ENCODE measurements at regions not wholly inside any gene's neighbourhood (a gene's known extent, or its start where the extent isn't known, plus 50 kb on each side); places are given as distances from the start of the nearest gene placed in this dataset.
A peak's percentile ranks its signal among the peaks of the same experiment; 100 is the strongest.

DNA sequence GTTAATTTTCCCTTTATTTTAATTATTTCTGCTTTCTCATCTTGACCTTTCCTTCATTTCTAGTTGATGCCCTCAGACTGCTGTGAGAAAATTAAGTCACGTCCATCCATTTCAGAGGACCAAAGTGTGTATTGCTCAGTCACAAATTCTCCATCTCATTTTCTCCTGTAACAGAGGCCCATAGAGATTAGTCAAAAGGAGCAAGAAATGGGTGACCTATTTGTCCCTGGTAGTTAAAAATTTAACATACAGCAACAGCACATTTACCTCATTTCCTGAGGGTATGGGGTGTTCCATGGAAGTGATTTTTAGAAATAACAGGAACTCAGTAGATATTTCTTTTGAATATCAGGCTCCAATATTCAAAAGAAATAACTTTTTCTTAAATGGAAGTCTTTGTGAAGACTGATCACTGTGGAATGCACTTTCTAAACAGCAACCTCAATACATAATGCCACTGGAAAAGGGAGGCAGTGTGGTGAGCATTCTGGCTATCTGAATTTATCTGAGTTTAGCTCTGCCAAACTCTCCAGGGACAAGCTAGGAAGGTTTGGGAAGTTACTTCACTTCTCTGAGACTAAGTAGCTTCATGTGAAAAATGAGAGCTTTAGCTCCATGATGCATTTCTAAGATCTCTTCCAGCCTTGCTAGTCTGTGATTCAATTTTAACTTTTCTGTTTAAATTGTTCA, 808.2 kb downstream of the SQOR start:
- DNase-seq = peak; percentile 74

DNA sequence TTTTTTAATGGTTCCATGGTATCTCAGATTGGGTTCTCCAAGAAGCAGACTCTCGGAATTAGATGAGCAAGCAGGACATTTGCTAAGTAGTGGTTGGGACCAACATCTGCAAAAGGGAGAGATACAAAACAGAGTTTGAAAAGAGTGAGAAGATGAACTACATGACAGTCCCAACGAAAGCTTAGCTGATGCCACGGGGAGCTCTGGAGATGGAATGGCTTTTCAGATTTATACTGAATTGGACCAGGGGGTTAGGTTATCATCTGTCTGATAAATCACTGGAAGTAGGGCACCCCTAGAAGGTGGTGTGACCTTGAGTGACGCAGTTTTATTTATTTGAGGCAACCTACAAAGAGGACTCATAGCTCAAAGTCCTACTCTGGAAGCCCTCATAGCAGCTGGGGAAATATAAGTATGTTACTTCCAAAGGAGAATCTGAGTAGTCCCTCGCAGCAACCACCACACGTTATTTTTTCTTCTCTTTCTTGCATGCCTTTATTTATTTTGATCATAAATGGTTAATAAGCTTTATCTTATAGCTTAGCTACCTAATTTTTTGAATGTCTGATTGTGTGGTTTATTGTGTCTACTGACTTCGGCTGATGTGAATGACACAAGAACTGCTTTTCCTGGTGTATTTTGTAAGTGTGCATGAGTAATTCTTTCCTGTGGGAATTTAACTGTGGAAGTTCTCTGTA, 815.4 kb downstream of the SQOR start:
- no peak for DNase-seq

DNA sequence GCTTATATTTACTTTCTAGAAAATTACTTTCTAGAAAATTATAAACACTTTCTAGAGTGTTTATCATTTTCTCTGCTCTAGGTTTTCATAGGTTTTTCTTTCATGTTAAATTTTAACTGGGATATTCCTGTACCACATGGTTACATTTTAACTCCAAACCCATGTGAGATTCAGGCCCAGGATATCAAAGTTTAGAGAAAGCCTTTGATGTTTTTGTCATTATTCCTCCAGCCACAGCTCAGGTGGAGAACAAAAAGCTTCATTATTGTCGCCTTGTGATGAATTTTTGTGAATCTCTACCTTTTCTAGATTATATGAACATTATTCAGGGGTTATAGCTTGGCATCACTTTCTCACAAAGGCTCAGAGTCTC, 816.0 kb downstream of the SQOR start:
- DNase-seq = no peak

DNA sequence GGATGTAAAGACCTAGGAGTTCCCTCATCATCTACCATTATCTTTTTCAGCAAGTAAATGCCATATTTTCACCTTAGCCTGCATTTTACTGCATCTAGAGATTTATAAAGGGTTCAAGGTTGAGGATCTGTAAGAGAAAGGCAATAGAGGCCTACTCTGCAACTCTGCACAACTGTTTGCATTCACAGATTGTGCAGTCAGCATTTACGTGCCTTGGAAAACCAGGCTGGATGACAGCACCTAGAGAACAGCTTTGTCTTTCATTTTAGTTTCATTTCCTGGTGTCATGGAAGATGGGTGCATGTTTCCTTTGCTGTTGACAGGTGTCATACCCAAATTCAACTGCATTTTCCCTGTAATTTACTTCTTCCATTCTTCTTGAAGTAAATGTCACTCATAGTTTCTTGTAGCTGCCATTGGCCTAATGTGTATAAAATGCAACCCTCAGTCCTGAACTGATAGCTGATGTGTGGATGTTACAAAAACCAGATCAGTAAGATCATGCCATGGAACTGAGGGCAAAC, 817.5 kb downstream of the SQOR start:
- no peak for DNase-seq

DNA sequence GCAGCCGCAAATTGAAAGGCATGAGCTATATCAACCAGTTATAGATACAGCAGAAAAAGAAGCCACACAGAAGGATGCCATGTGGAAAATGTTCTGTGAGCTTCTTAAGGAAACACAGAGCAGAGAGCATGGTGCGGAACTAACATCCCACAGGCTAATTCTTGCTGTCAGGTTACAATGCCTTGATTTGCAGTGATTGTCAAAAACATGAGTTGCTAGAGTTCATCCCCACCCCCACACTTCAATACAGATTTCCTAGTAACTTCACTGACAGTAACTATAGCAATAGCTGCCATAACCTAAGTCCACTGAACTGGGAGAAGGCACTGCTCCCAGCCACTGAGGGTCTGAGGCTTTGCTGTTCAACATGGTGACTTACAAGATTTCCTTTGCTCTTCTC, 821.6 kb downstream of the SQOR start:
- DNase-seq = no peak

DNA sequence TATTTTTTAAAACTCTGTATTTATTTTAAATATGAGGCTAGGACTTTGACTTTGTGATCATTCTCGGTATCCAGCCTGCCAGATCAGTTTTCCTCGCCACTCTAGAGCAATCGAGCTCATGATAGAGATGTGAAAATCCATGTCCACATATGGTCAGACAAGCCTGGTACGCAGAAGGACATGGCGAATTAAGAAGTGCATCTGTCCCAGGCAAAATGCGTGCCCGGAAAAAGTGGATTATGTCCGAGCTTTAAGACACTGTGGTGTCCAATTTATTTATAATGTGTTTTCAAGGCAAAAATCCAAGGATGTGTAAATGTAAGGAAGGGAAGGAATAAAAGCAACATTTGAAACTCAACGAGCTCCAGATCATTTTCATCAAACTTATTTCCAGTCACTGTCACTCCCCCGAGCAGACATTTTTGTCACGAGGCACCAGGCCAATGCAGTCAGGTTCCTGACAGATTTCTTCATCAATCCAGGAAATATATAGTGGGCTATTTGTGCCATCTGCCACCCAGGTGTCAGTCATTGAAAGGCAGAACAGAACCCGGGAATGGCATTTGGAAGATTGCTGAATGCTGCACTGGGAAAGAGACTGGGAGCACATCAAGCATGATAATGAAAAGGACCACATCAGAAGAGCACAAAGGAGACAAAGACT, 825.7 kb downstream of the SQOR start:
- DNase-seq = no peak

DNA sequence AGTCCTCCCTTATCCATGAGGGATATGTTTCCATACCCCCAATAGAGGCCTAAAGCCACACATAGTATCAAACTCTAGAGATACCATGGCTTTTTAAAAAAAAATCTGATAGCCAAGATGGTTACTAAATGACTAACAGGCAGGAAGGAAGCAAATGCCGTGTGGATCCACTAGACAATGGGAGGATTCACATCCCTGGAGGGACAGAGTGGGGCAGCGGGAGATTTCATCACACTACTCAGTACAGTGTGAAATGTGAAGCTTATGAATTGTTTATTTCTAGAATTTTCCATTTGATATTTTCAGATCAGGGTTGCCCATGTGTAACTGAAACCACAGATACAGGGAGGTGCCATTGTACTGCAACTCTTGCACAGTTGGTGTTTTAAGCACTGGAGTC, 826.6 kb downstream of the SQOR start:
- DNase-seq = peak; percentile 10

DNA sequence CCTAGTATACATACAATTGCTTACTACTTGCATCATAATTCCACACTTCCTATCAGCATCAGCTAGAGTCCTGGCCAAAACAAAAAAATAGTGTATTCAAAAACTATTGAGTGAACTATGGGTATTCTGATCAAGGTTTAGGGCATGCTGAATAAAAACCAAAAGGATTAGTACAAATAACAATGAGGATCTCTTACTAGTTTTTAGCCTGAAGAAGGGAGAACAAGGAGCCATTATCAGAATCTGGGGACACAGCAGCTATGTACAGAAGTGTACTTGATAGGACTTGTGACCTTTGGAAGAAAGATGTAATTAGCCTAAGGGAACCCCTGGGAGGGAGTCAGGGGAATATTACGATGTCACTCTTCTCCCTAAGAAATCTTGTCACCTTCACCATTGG, 832.2 kb downstream of the SQOR start:
- no peak for DNase-seq

DNA sequence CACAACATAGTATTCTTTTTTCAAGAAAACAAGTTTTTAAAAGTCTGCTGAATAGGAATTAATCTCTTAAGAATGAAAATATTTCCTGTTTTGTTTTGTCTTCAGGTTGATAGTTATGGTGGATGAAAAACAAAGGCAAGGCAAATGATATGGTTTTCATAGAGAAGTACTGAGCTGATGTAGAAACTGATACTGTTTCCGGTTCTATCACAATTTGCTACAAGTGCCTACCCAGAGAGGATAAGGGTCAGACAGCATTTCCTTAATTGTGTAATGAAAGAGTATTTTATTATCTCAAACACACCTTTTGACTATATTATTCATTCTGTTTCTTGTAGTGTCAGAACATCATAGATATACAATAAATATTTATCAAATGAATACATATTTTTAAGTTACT, 836.3 kb downstream of the SQOR start:
- DNase-seq = no peak

DNA sequence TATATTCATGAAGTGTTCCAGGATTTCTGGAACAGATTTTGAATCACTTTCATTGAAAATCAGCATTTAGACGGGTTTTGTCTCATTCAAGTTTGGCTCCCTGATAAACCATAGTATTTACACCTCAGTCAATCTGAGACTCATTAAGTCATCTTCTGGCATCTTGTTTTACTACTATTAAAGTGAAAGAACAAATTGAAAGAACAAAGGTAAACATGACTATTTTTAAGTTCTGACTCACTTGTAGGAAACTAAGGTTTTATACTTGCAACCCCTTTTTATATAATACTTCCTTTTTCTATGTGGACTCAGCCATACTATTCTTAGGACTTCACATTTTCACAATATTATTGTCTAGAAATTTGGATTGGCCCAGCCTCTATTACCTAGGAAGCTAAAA, 854.4 kb downstream of the SQOR start:
- DNase-seq = no peak

DNA sequence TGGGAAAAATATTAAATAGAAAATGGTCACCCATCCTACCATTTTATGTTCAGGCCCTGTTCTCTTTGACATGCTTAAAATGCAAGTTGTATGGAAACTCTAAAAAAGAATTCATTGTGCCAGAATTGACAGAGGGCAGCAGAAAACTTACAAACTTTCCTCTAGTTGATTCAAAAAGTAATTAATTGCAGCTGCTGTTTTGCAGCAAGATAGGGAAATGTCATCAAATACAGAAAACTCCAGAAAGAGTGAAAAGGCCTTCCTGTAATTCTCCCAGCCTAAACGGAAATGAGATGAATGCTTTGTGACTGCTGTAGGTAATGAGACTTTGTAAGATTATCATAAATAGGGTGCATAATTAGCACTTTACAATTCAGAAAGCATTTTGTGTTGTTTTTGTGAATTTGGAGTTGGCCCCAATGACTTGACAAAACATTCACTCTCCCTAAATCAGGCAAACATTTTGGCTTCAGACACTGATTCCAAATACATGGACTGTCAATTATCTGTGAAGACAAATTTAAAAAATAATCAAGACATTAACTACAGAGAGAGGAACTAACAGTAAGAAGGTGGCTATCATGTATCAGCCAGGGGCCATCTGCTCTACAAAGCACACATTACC, 861.8 kb downstream of the SQOR start:
- DNase-seq = no peak

DNA sequence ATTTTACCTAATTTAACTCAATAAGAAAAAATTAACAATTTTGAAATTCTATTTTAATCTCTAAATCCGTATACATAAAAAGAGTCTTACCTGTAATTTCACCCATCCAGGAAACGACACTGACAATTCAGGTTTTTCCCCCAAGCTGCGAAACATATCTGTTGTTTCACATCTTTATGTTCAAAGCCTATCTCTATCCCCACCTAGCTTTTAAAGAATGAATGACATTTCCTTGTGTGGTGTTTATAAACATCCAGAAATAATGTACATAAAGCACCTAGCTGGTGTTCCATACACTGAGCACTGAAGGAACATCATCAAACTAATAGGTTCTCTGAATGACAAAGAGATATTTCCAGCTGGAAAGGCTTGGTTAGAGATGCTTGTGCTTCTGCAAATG, 867.8 kb downstream of the SQOR start:
- DNase-seq = no peak

DNA sequence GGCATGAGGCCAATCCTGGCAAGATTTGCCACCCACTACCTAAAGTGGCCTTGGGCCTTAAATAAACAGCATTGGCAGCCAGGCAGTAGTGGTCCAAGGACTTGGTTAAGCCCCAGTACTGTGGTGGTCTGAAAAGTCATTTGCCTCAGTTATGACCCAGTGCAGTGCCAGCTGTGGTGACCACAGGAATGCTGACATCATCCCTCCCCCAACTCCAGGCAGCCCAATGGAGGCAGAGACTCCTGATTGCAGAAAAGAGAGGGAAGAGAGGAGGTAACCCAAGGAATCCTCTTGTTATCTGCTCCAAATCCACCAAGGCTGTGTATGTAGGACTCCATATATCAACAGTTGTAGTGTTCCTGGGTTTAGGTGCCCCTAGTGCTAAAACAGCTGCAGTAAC, 883.6 kb downstream of the SQOR start:
- no peak for DNase-seq

DNA sequence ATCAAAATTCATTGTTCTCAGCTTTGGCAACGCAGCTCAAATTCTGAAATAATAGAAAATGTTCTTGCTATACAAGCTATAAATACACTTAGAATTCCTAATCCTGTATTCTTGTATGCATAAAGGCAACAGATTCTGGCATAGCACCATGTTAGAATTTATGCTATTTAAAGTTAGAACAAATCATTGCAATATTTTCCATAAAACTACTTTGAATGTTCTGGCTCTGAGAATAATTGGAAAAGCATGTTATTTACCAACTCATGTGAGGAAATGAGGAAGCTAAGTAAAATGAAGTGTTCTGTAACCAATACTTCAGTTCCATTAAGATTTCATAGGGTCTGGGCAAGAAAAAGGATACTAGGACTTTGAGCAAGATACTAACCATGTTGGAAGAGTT, 888.9 kb downstream of the SQOR start:
- no peak for DNase-seq

DNA sequence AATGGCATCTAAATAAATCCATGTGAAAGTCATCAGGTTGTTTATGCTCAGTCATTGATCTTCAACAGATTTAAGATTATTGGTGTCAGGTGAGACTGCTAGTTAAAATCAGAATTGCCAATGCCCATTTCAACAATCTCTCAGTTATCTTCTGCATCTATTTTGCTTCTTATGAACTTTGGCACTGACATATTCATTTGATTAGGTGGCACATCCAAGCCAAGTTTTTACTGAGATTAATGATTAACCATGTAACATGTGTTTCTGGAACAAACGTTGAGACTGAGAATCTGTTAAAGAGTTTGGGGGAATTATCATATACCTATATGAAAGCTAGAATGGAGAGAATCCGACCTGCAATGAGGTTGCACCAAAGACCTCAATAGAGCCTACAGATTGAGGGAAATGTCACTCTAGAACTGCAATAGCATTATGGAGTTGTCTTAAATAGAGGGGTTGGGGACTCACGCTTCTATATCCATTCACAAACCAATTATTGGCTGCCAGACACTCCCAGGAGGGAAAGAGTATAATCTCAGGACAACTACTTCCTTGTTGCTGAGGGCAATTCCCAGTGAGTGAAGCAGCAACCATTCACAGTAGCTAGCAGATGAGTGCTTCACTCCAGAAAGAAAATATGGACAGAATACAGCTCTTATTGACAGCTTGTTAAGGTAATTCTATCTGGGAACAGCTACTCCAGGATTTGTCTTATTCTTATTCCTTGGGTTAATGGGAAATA, 891.3 kb downstream of the SQOR start:
- no peak for DNase-seq

DNA sequence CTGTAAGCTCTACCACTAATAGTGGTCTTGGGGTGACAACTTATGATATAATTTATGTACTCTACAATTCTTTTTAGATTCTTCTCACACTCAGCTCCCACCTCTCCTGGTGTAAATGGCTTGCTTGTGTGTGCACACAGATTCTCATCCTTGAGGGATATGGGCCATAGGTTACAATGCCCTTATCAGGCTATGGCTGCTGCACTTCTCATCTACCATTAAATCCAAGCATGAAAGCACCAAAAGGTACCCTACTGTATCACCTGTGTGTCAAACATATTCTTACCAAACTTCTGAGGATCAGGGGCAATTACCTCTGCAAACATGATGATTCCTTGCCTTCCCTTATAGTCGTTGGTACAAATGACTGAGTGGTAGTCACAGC, 891.9 kb downstream of the SQOR start:
- DNase-seq = no peak

DNA sequence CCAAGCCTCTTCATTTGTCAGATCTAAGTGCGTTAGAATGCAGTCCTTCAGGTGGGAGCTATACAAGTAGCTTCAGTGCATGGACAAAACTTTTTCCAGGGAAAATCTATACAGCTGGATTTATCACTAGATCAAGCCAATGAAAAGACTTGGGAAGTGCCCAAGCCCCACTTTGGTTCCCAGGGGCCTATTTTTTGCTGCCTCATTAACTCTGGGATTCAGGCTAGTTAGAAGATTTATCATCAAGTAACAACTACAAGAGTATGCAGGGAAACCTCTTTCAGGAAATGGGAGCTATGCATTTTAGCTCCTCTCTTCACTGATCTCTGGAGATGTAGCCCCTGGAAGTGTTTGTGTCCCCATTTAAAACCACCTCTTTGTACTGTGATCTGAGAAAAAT, 908.8 kb downstream of the SQOR start:
- no peak for DNase-seq

DNA sequence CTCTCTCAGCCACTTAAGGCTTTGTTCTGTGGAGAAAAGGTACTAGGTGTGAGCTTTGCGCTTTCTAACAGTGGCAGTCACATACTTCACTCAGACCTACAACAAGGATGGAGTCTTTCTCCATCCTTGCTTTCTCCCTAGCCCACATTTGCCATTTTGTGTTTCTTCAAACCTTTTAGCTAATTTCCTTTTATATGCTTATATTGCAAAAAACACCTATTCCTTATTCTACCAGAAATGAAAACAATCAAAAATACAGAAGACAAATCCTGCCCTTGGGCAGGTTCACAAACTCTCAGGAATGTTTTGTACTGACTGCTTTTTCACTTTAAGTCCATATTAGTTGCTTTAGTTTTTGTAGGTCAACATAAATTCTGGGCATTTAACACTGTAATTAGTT, 914.2 kb downstream of the SQOR start:
- DNase-seq = no peak

DNA sequence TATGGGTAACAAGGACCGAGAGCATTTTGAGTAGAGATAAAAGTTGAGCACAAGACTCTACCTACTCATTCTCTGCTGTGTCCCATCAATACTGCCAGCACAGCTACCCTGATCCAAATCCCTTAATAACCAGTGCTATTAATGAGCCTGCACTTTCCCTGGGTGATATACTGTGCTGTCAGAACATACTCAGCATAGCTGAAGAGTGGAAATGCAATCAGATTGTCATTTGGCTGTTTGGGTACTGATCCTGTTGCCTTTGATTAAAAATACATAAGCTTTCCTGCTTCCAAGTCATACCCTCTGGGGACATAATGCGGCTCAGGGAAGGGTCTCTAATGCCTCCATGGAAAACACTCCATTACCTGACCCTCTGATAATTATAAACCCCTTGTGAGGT, 917.5 kb downstream of the SQOR start:
- DNase-seq = no peak

DNA sequence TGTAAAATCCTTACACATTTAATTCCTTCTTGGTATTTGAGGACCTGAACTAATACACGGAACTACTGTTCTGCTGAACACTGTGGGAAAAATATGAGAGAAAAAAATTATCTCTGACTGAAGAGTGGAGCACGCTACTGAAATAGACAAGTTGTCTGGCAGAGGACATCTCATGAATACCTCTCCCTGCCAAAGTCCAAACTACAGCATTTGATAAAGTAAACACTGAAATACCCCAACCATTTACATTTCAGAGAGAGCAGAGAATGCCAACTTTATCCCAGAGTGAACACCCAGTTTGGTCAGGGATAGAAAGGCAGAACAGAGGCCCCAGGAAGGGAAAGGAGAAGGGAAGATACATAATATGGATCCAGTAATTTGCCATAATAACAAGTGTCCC, 920.7 kb downstream of the SQOR start:
- DNase-seq = no peak

DNA sequence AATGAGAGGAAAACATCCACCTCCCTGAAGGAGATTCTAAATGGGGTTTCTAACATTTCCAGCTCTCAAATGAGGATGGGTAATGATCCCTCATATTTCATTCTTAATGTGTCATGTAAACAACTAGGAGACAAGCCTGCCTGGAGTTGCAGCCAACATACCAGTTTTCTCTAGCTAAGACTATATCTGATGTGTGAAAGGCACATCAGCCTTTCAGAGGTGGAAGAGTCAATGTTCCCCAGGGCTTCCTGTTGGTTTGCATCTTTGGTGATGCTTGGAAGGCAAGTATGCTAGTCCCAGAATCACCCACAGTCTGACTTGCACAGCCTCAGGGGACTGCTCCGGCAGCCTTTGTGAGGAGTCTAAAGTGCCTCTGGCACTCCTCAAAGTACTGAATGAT, 921.2 kb downstream of the SQOR start:
- DNase-seq = no peak

DNA sequence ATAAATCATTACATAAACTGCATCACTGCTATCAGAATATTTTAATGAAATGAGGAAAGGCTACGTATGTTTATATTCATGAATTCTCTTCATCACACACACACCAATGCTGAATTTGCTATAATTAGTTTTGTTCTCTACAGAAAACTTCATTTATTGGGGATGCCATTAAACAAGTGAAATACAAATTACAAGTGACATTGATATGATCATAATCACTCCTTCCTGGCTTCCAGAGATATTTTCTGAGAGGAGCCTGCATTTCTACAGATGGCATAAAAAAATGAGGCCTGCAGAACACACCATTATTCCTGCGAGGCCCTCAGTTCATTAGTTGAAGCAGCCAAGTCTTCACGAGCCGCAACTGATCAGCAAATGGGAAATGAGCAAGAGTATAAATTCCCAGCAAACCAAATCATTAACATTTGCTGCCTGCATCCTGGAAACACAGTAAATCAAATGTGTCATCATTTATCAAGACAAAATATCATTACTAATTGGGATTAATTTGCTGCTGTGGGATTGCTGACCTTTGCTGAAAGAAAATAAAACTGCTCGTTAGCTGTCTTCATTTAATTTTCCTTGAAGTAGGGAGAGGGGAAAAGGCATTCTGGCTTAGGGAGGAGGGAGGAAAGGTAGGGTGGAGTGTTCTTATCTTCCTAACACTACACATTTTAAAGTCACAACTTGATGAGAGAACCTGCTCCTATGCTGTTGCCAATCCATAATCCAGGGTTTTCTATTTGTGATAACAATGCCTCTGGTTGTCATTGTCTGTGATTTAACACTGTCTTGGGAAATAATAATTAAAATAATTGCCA, 921.9 kb downstream of the SQOR start:
- DNase-seq = no peak

Measured in fibroblast of skin of abdomen (primary cell).